ENCODE measurements at regions not wholly inside any gene's neighbourhood (a gene's known extent, or its start where the extent isn't known, plus 50 kb on each side); places are given as distances from the start of the nearest gene placed in this dataset.
"Not testable (repeated sequence)": the region's sequence is repeated elsewhere in the genome, so short reads cannot be mapped to it uniquely, and the experiment has no call there.

GRCh38 chr7:94304878-94305277 is 89.8 kb upstream of the COL1A2 start:
- Histone ChIP-seq H3K9me3 (ENCODE audit: low read depth, low read length) (no peaks in the 10 kb centered on the region), H3K4me3 (ENCODE audit: low read length) (no peak overlapping the region), H3K4me1 (ENCODE audit: insufficient read depth, low read length) (no peaks in the 10 kb centered on the region), H3K27me3 (ENCODE audit: insufficient read depth, low read length) (no peaks in the 10 kb centered on the region)

- Histone ChIP-seq H3K4me3 (ENCODE audit: low read length) (no peak overlapping the region), H3K4me1 (ENCODE audit: insufficient read depth, low read length) (no peaks in the 10 kb centered on the region), H3K27me3 (ENCODE audit: insufficient read depth, low read length) (no peaks in the 10 kb centered on the region), H3K9me3 (ENCODE audit: low read depth, low read length) (no peaks in the 10 kb centered on the region)
These were observed 88.9 kb upstream of the COL1A2 start for GRCh38 chr7:94305836-94306235.

GRCh38 chr7:94307399-94308048 is 87.2 kb upstream of the COL1A2 start:
- H3K4me3 ChIP-seq (ENCODE audit: low read length), result no peak overlapping the region
- H3K27me3 ChIP-seq (ENCODE audit: insufficient read depth, low read length), result no peaks in the 10 kb centered on the region
- no peaks in the 10 kb centered on the region for H3K9me3 ChIP-seq (ENCODE audit: low read depth, low read length)
- H3K4me1 ChIP-seq (ENCODE audit: insufficient read depth, low read length), result no peaks in the 10 kb centered on the region

GRCh38 chr7:94311515-94311914 is 83.2 kb upstream of the COL1A2 start:
- Histone ChIP-seq H3K4me3 (ENCODE audit: low read length) (no peak overlapping the region), H3K4me1 (ENCODE audit: insufficient read depth, low read length) (no peaks in the 10 kb centered on the region)

GRCh38 chr7:94313926-94314325 is 80.8 kb upstream of the COL1A2 start:
- no peak overlapping the region for H3K4me3 ChIP-seq (ENCODE audit: low read length)
- H3K27me3 ChIP-seq (ENCODE audit: insufficient read depth, low read length), result no peaks in the 10 kb centered on the region
- no peaks in the 10 kb centered on the region for H3K9me3 ChIP-seq (ENCODE audit: low read depth, low read length)
- H3K4me1 ChIP-seq (ENCODE audit: insufficient read depth, low read length), result no peaks in the 10 kb centered on the region

More at GRCh38 chr7:94311515-94311914, 83.2 kb upstream of the COL1A2 start:
- Histone ChIP-seq H3K27me3 (ENCODE audit: insufficient read depth, low read length) (no peaks in the 10 kb centered on the region), H3K9me3 (ENCODE audit: low read depth, low read length) (no peaks in the 10 kb centered on the region)

- H3K27me3 ChIP-seq (ENCODE audit: insufficient read depth, low read length), result no peaks in the 10 kb centered on the region
- no peak overlapping the region for H3K4me3 ChIP-seq (ENCODE audit: low read length)
- H3K4me1 ChIP-seq (ENCODE audit: insufficient read depth, low read length), result no peaks in the 10 kb centered on the region
- H3K9me3 ChIP-seq (ENCODE audit: low read depth, low read length), result no peaks in the 10 kb centered on the region
These were observed 80.0 kb upstream of the COL1A2 start for GRCh38 chr7:94314413-94315410.

GRCh38 chr7:94321138-94321537 is 73.6 kb upstream of the COL1A2 start:
- not testable (repeated sequence) for H3K4me1 ChIP-seq (ENCODE audit: insufficient read depth, low read length); H3K9me3 ChIP-seq (ENCODE audit: low read depth, low read length); H3K4me3 ChIP-seq (ENCODE audit: low read length); H3K27me3 ChIP-seq (ENCODE audit: insufficient read depth, low read length)

GRCh38 chr7:94323844-94324243 is 70.9 kb upstream of the COL1A2 start:
- no peaks in the 10 kb centered on the region for H3K4me1 ChIP-seq (ENCODE audit: insufficient read depth, low read length)
- H3K27me3 ChIP-seq (ENCODE audit: insufficient read depth, low read length), result no peaks in the 10 kb centered on the region
- H3K4me3 ChIP-seq (ENCODE audit: low read length), result no peak overlapping the region
- H3K9me3 ChIP-seq (ENCODE audit: low read depth, low read length), result no peaks in the 10 kb centered on the region

- Histone ChIP-seq H3K4me1 (ENCODE audit: insufficient read depth, low read length) (no peaks in the 10 kb centered on the region), H3K9me3 (ENCODE audit: low read depth, low read length) (no peaks in the 10 kb centered on the region), H3K4me3 (ENCODE audit: low read length) (no peak overlapping the region), H3K27me3 (ENCODE audit: insufficient read depth, low read length) (no peaks in the 10 kb centered on the region)
These were observed 70.1 kb upstream of the COL1A2 start for GRCh38 chr7:94324380-94325121.

- H3K9me3 ChIP-seq (ENCODE audit: low read depth, low read length), result no peaks in the 10 kb centered on the region
- no peaks in the 10 kb centered on the region for H3K27me3 ChIP-seq (ENCODE audit: insufficient read depth, low read length)
- no peak overlapping the region for H3K4me3 ChIP-seq (ENCODE audit: low read length)
- no peaks in the 10 kb centered on the region for H3K4me1 ChIP-seq (ENCODE audit: insufficient read depth, low read length)
These were observed 69.6 kb upstream of the COL1A2 start for GRCh38 chr7:94325122-94325475.

GRCh38 chr7:94330269-94331020 is 64.2 kb upstream of the COL1A2 start:
- Histone ChIP-seq H3K4me1 (ENCODE audit: insufficient read depth, low read length) (no peaks in the 10 kb centered on the region), H3K4me3 (ENCODE audit: low read length) (no peak overlapping the region), H3K27me3 (ENCODE audit: insufficient read depth, low read length) (no peaks in the 10 kb centered on the region), H3K9me3 (ENCODE audit: low read depth, low read length) (no peaks in the 10 kb centered on the region)

- Histone ChIP-seq H3K4me1 (ENCODE audit: insufficient read depth, low read length) (no peaks in the 10 kb centered on the region), H3K9me3 (ENCODE audit: low read depth, low read length) (no peaks in the 10 kb centered on the region), H3K4me3 (ENCODE audit: low read length) (no peak overlapping the region), H3K27me3 (ENCODE audit: insufficient read depth, low read length) (no peaks in the 10 kb centered on the region)
These were observed 62.1 kb upstream of the COL1A2 start for GRCh38 chr7:94332571-94332970.

- no peaks in the 10 kb centered on the region for H3K4me1 ChIP-seq (ENCODE audit: insufficient read depth, low read length)
- H3K27me3 ChIP-seq (ENCODE audit: insufficient read depth, low read length), result no peaks in the 10 kb centered on the region
- no peaks in the 10 kb centered on the region for H3K9me3 ChIP-seq (ENCODE audit: low read depth, low read length)
- H3K4me3 ChIP-seq (ENCODE audit: low read length), result no peak overlapping the region
These were observed 60.9 kb upstream of the COL1A2 start for GRCh38 chr7:94333810-94334209.

GRCh38 chr7:94335586-94335985 is 59.1 kb upstream of the COL1A2 start:
- Histone ChIP-seq H3K4me3 (ENCODE audit: low read length) (no peak overlapping the region), H3K4me1 (ENCODE audit: insufficient read depth, low read length) (no peaks in the 10 kb centered on the region), H3K9me3 (ENCODE audit: low read depth, low read length) (no peaks in the 10 kb centered on the region), H3K27me3 (ENCODE audit: insufficient read depth, low read length) (no peaks in the 10 kb centered on the region)
